ENCODE measurements at regions not wholly inside any gene's neighbourhood (a gene's known extent, or its start where the extent isn't known, plus 50 kb on each side); places are given as distances from the start of the nearest gene placed in this dataset.

DNA sequence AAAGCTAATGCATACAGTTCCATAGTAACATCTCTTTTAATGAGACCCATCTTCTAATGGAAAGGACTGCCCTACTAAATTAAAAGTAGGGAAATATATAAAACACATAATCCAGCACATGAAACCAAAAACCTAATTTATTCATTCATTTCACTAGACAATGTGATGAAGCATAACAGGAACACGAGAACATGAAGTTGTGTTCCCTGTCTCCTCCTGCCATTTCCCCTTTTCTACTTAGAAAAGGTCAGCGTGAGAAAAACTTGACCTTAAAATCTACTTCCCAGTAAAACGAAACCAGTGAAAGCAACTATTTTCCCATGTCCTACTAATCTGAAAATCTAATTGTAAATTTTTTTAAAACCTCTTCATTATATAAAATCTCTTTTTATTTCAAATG, 847.5 kb downstream of the TLE1 start:
- Histone ChIP-seq H3K4me3 (ENCODE audit: low read length) (no peak overlapping the region), H3K9ac (ENCODE audit: low read depth, low read length) (no peak overlapping the region), H3K4me1 (ENCODE audit: control insufficient read depth, insufficient read depth, low read length) (no peaks in the 10 kb centered on the region), H3K9me3 (replicated peaks; ENCODE audit: low read length) (no peaks in the 10 kb centered on the region), H3K36me3 (ENCODE audit: insufficient read depth, low read length) (no peaks in the 10 kb centered on the region), H3K27me3 (ENCODE audit: control insufficient read depth, insufficient read depth, low read length) (no peaks in the 10 kb centered on the region), H3K4me2 (ENCODE audit: low read length) (no peak overlapping the region)

DNA sequence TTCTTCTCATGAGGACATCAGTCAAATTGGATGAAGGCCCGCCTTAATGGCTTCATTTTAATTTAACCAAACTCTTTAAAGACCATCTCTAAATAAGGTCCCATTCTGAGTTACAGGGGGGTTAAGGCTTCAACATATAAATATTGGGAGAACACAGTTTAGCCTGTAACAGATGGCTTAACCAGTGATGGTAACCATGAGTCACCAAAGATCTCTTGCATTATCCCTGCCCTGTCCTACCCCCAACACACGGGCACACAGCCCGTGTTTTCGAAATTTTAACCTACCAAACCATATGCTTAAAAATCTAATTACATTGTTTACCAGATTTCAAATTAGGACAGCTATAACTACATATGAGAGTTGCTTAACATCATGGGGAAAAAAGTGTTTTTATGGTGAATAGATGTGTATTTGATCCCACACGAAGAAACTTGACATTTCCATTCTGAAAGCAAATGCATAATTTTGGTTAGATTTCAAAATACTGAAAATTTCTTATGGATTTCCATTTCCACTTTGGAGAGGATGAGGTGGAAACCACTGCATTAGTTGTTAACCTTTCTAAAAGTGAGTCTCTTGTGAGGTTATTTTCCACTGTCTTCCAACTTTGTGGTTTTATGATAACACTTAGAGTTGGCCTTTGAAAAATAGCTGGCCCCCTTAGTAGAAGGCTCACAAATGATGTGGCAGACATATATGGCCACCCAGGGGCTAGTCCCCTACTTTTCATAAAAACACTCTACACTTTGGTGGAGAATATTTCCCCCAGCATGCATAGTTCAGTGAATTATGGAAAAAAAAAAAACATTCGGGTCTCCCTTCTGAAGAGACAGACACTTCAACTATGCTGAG, 849.3 kb downstream of the TLE1 start:
- Histone ChIP-seq H3K27me3 (ENCODE audit: control insufficient read depth, insufficient read depth, low read length) (no peaks in the 10 kb centered on the region), H3K4me2 (ENCODE audit: low read length) (no peak overlapping the region), H3K36me3 (ENCODE audit: insufficient read depth, low read length) (no peaks in the 10 kb centered on the region), H3K4me3 (ENCODE audit: low read length) (no peak overlapping the region), H3K9ac (ENCODE audit: low read depth, low read length) (no peak overlapping the region), H3K4me1 (ENCODE audit: control insufficient read depth, insufficient read depth, low read length) (no peaks in the 10 kb centered on the region), H3K9me3 (replicated peaks; ENCODE audit: low read length) (no peaks in the 10 kb centered on the region)

- Histone ChIP-seq H3K4me1 (ENCODE audit: control insufficient read depth, insufficient read depth, low read length) (no peaks in the 10 kb centered on the region), H3K4me2 (ENCODE audit: low read length) (no peak overlapping the region), H3K27me3 (ENCODE audit: control insufficient read depth, insufficient read depth, low read length) (no peaks in the 10 kb centered on the region), H3K9me3 (replicated peaks; ENCODE audit: low read length) (no peaks in the 10 kb centered on the region), H3K36me3 (ENCODE audit: insufficient read depth, low read length) (no peaks in the 10 kb centered on the region), H3K9ac (ENCODE audit: low read depth, low read length) (no peak overlapping the region), H3K4me3 (ENCODE audit: low read length) (no peak overlapping the region)
Measured at GRCh38 chr9:80836013-80836412, 853.3 kb downstream of the TLE1 start.

DNA sequence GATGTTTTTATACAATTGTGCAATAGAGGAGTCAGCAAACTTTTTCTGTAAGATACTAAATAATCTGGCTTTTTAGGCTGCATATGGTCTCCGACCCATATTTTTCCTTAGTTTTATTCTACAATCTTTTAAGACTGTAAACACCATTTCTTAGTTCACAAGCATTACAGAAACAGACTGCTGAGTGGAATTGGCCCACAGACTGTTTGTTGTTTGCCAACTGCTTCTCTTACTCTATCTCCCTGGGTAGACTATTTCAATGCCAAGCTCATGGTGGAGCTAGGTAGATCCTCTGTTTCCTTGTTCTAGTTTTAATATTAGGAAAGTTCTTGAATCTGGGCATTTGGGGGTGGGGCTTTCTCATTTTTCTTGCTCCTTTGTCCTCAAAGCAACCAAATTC, 857.6 kb downstream of the TLE1 start:
- H3K4me2 ChIP-seq (ENCODE audit: low read length): no peak overlapping the region
- no peaks in the 10 kb centered on the region for H3K4me1 ChIP-seq (ENCODE audit: control insufficient read depth, insufficient read depth, low read length)
- H3K9me3 ChIP-seq (replicated peaks; ENCODE audit: low read length): no peaks in the 10 kb centered on the region
- H3K27me3 ChIP-seq (ENCODE audit: control insufficient read depth, insufficient read depth, low read length): no peaks in the 10 kb centered on the region
- no peak overlapping the region for H3K4me3 ChIP-seq (ENCODE audit: low read length)
- H3K9ac ChIP-seq (ENCODE audit: low read depth, low read length): no peak overlapping the region
- H3K36me3 ChIP-seq (ENCODE audit: insufficient read depth, low read length): no peaks in the 10 kb centered on the region

DNA sequence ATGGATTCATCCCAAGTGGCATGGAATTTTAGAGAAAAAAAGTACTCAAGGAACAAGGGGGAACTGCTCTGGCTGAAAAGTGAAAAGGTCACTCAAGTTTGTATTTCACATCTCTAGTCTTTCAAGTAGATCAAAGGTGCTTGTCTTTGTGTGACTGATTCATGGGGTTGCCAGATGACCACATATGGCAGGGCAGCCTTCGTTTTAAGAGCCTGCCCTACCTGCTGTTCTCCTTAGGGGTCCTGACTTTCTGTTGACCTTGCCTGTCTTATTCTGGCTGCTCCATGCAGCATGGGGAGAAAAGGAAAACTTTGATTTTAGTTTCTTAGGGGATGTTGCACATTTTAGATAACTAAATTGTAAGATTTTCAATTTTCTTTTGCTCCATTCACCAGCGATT, 877.7 kb downstream of the TLE1 start:
- H3K9ac ChIP-seq (ENCODE audit: low read depth, low read length): no peak overlapping the region
- no peaks in the 10 kb centered on the region for H3K27me3 ChIP-seq (ENCODE audit: control insufficient read depth, insufficient read depth, low read length)
- H3K9me3 ChIP-seq (replicated peaks; ENCODE audit: low read length): no peaks in the 10 kb centered on the region
- H3K36me3 ChIP-seq (ENCODE audit: insufficient read depth, low read length): no peaks in the 10 kb centered on the region
- H3K4me3 ChIP-seq (ENCODE audit: low read length): no peak overlapping the region
- H3K4me1 ChIP-seq (ENCODE audit: control insufficient read depth, insufficient read depth, low read length): peaks cover 11% of the 10 kb centered on the region
- no peak overlapping the region for H3K4me2 ChIP-seq (ENCODE audit: low read length)

GRCh38 chr9:80811003-80811402, 878.3 kb downstream of the TLE1 start:
- H3K9me3 ChIP-seq (replicated peaks; ENCODE audit: low read length): no peaks in the 10 kb centered on the region
- no peak overlapping the region for H3K9ac ChIP-seq (ENCODE audit: low read depth, low read length)
- no peak overlapping the region for H3K4me2 ChIP-seq (ENCODE audit: low read length)
- no peak overlapping the region for H3K4me3 ChIP-seq (ENCODE audit: low read length)
- peaks cover 11% of the 10 kb centered on the region for H3K4me1 ChIP-seq (ENCODE audit: control insufficient read depth, insufficient read depth, low read length)
- H3K27me3 ChIP-seq (ENCODE audit: control insufficient read depth, insufficient read depth, low read length): no peaks in the 10 kb centered on the region
- H3K36me3 ChIP-seq (ENCODE audit: insufficient read depth, low read length): no peaks in the 10 kb centered on the region

- H3K4me3 ChIP-seq (ENCODE audit: low read length): no peak overlapping the region
- H3K9ac ChIP-seq (ENCODE audit: low read depth, low read length): no peak overlapping the region
- H3K4me2 ChIP-seq (ENCODE audit: low read length): no peak overlapping the region
- H3K36me3 ChIP-seq (ENCODE audit: insufficient read depth, low read length): no peaks in the 10 kb centered on the region
- H3K9me3 ChIP-seq (replicated peaks; ENCODE audit: low read length): no peaks in the 10 kb centered on the region
- H3K27me3 ChIP-seq (ENCODE audit: control insufficient read depth, insufficient read depth, low read length): no peaks in the 10 kb centered on the region
- H3K4me1 ChIP-seq (ENCODE audit: control insufficient read depth, insufficient read depth, low read length): peaks cover 11% of the 10 kb centered on the region
Measured at GRCh38 chr9:80806671-80807070, 882.7 kb downstream of the TLE1 start.

DNA sequence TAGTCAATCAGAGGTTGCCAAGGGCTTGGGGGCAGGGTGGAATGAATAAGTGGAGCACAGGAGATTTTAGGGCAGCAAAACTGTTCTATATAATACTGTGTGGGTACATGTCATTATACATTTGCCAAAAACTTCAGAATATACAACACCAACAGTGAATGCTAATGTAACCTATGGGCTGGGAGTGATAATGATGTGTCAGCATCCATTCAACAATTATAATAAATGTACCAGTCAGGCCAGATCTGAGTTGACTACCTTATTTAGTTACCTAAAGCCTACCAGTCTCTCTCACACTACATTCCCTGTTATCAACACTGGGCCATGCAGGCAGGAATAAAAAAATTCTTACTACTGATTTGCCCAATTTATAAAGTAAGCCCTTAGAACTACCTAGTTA, 884.5 kb downstream of the TLE1 start:
- no peak overlapping the region for H3K4me3 ChIP-seq (ENCODE audit: low read length)
- H3K27me3 ChIP-seq (ENCODE audit: control insufficient read depth, insufficient read depth, low read length): no peaks in the 10 kb centered on the region
- no peaks in the 10 kb centered on the region for H3K9me3 ChIP-seq (replicated peaks; ENCODE audit: low read length)
- no peaks in the 10 kb centered on the region for H3K36me3 ChIP-seq (ENCODE audit: insufficient read depth, low read length)
- no peaks in the 10 kb centered on the region for H3K4me1 ChIP-seq (ENCODE audit: control insufficient read depth, insufficient read depth, low read length)
- no peak overlapping the region for H3K4me2 ChIP-seq (ENCODE audit: low read length)
- no peak overlapping the region for H3K9ac ChIP-seq (ENCODE audit: low read depth, low read length)

GRCh38 chr9:80797831-80798688, 891.3 kb downstream of the TLE1 start:
- Histone ChIP-seq H3K27me3 (ENCODE audit: control insufficient read depth, insufficient read depth, low read length) (no peaks in the 10 kb centered on the region), H3K9ac (ENCODE audit: low read depth, low read length) (peak overlapping the region; percentile 50), H3K4me1 (ENCODE audit: control insufficient read depth, insufficient read depth, low read length) (peaks cover 25% of the 10 kb centered on the region), H3K4me3 (ENCODE audit: low read length) (no peak overlapping the region), H3K36me3 (ENCODE audit: insufficient read depth, low read length) (no peaks in the 10 kb centered on the region), H3K4me2 (ENCODE audit: low read length) (peak overlapping the region; percentile 48), H3K9me3 (replicated peaks; ENCODE audit: low read length) (no peaks in the 10 kb centered on the region)

DNA sequence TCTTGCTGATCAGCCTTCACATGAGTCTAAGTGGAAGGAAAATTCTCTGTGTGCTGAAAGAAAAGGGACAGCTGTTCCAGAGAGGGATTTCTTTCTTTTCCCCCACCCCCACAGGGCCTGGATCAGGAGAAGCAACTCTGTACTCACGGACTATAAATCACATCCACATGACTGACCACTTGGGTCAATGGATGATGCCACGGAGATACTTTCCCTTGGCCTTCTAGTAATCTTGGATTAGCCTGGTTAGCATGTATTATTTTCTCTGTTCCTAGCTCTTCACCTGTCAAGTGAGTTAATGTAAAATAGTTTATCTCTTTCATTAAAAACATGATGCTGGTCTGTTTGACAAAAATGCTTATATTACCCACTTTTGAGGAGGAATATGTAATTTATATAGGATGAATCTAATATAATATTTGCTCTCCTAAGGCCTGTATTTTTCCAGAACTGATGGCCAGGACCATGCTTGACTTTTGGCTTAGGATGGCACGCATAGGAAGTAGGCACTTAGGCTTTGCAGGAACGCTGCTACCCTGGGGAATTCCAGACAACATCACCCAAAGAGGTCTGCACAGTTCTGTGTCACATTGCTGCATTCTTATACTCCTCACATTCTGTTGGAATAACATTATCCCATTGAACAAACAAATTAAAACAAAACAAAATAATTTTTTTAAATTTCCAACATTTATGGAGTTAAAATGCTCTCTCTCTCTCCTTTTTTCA, 892.1 kb downstream of the TLE1 start:
- Histone ChIP-seq H3K36me3 (ENCODE audit: insufficient read depth, low read length) (no peaks in the 10 kb centered on the region), H3K4me3 (ENCODE audit: low read length) (peak overlapping the region; percentile 15), H3K9me3 (replicated peaks; ENCODE audit: low read length) (no peaks in the 10 kb centered on the region), H3K27me3 (ENCODE audit: control insufficient read depth, insufficient read depth, low read length) (no peaks in the 10 kb centered on the region), H3K4me1 (ENCODE audit: control insufficient read depth, insufficient read depth, low read length) (peaks cover 25% of the 10 kb centered on the region), H3K4me2 (ENCODE audit: low read length) (peak overlapping the region; percentile 48), H3K9ac (ENCODE audit: low read depth, low read length) (peak overlapping the region; percentile 14)

- peaks cover 25% of the 10 kb centered on the region for H3K4me1 ChIP-seq (ENCODE audit: control insufficient read depth, insufficient read depth, low read length)
- no peaks in the 10 kb centered on the region for H3K36me3 ChIP-seq (ENCODE audit: insufficient read depth, low read length)
- no peak overlapping the region for H3K4me3 ChIP-seq (ENCODE audit: low read length)
- H3K9me3 ChIP-seq (replicated peaks; ENCODE audit: low read length): no peaks in the 10 kb centered on the region
- peak overlapping the region; percentile 48 for H3K4me2 ChIP-seq (ENCODE audit: low read length)
- H3K9ac ChIP-seq (ENCODE audit: low read depth, low read length): peak overlapping the region; percentile 14
- no peaks in the 10 kb centered on the region for H3K27me3 ChIP-seq (ENCODE audit: control insufficient read depth, insufficient read depth, low read length)
Measured at GRCh38 chr9:80796632-80797031, 892.7 kb downstream of the TLE1 start.
